Neural progenitor cell (in vitro differentiated cells): ENCODE measurements at regions not wholly inside any gene's neighbourhood (a gene's known extent, or its start where the extent isn't known, plus 50 kb on each side); places are given as distances from the start of the nearest gene placed in this dataset.

ENCODE experiments used
- EZH2 ChIP-seq: fragments of 200-600 bp; sonication (generic); IDR thresholded peaks from 2 replicates; pipeline ENCODE4 v1.6.1; 2017; ENCODE audit warnings: antibody characterized with exemption, mild to moderate bottlenecking, moderate library complexity
- EZH2phosphoT487 ChIP-seq: fragments of 200-600 bp; sonication (generic); IDR thresholded peaks from 2 replicates; pipeline ENCODE4 v1.6.1; 2017; ENCODE audit warnings: antibody characterized with exemption
- TF ChIP-seq, protein P1 (sequence below): fragments of 200-600 bp; sonication (generic); IDR thresholded peaks from 2 replicates; pipeline ENCODE4 v1.5.1; 2017; ENCODE audit warnings: antibody characterized with exemption, mild to moderate bottlenecking

DNA sequence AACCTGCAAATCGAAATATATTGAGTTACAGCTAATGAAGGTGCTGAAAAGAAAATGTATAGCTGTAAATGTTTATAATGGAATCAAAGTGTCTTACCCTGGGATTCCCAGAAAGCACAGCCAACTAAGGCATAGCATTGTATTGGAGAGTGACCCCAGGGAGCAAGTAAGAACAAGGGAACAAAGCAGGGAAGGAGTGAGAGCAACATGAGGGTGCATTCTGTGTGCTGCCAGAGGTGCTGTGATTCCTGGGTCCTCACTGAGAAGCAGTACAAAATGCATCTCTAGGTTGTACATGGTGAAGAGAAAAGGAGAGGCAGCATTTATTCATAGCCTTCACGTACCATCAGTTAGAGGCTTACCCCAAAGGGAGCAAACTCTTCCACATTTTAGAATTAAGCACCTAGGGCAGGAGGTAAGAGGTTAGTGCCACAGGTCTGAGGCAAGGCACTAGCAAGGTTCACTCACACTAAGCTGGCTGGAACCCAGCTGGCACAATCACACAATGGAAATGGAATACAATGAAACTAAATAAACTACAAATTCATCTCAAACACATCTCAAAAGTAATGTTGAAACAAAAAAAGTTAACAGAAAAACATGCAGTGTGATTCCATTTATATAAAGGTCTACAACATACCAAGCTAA is 151.5 kb upstream of the C2CD4B start:
- TF ChIP-seq, protein P1, sequence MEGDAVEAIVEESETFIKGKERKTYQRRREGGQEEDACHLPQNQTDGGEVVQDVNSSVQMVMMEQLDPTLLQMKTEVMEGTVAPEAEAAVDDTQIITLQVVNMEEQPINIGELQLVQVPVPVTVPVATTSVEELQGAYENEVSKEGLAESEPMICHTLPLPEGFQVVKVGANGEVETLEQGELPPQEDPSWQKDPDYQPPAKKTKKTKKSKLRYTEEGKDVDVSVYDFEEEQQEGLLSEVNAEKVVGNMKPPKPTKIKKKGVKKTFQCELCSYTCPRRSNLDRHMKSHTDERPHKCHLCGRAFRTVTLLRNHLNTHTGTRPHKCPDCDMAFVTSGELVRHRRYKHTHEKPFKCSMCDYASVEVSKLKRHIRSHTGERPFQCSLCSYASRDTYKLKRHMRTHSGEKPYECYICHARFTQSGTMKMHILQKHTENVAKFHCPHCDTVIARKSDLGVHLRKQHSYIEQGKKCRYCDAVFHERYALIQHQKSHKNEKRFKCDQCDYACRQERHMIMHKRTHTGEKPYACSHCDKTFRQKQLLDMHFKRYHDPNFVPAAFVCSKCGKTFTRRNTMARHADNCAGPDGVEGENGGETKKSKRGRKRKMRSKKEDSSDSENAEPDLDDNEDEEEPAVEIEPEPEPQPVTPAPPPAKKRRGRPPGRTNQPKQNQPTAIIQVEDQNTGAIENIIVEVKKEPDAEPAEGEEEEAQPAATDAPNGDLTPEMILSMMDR: no peak
- TF ChIP-seq EZH2phosphoT487: no peak
- TF ChIP-seq EZH2: no peak
